Mammary epithelial cell (primary cell): ENCODE measurements at regions not wholly inside any gene's neighbourhood (a gene's known extent, or its start where the extent isn't known, plus 50 kb on each side); places are given as distances from the start of the nearest gene placed in this dataset.

ENCODE experiments used
- CTCF ChIP-seq, 2 donors: IDR thresholded peaks in 1 of 2; conservative IDR thresholded peaks in 1 of 2; 2 replicates each; pipeline ENCODE4 v1.5.1; 2011 to 2012; ENCODE audit warnings: inconsistent platforms in 2 of 2, low read length in 2 of 2, mild to moderate bottlenecking in 2 of 2, control low read depth in 1 of 2, low read depth in 1 of 2; ENCODE audit not compliant: insufficient read depth in 1 of 2; ENCODE audit errors: extremely low read depth in 1 of 2
- EZH2 ChIP-seq: IDR thresholded peaks from 2 replicates; pipeline ENCODE4 v1.6.1; 2012; ENCODE audit warnings: low read length, inconsistent platforms, borderline replicate concordance

- TF ChIP-seq CTCF (conservative IDR thresholded peaks at IDR 0.05 in 1 of 2, IDR thresholded peaks at IDR 0.05 in 1 of 2; ENCODE audit: extremely low read depth in 1 of 2, insufficient read depth in 1 of 2, low read depth in 1 of 2, low read length in 2 of 2) (no peak), EZH2 (no peak)
These were observed 1151.7 kb upstream of the ADGRL4 start for GRCh38 chr1:80158266-80158665.
